Stimulated activated CD4-positive, alpha-beta T cell treated with anti-CD3 and anti-CD28 coated beads, Interleukin-1b, Interleukin-23, amount 100 ng/mL, for 24 hours (primary cell): ENCODE measurements at regions not wholly inside any gene's neighbourhood (a gene's known extent, or its start where the extent isn't known, plus 50 kb on each side); places are given as distances from the start of the nearest gene placed in this dataset.
"Not testable (repeated sequence)": the region's sequence is repeated elsewhere in the genome, so short reads cannot be mapped to it uniquely, and the experiment has no call there.

Experiments used
- DNase-seq, 4 experiments: peaks; one replicate each; pipeline ENCODE4 v3.0.0-alpha.2; 2020; ENCODE audit warnings: low read depth in 4 of 4, low spot score in 1 of 4

GRCh38 chr12:46522071-46522470, 149.5 kb upstream of the SLC38A2 start:
- no peak for DNase-seq

- DNase-seq, result no peak
Measured at GRCh38 chr12:46521145-46521544, 148.6 kb upstream of the SLC38A2 start.

GRCh38 chr12:46519407-46519806, 146.8 kb upstream of the SLC38A2 start:
- DNase-seq, result no peak

DNA sequence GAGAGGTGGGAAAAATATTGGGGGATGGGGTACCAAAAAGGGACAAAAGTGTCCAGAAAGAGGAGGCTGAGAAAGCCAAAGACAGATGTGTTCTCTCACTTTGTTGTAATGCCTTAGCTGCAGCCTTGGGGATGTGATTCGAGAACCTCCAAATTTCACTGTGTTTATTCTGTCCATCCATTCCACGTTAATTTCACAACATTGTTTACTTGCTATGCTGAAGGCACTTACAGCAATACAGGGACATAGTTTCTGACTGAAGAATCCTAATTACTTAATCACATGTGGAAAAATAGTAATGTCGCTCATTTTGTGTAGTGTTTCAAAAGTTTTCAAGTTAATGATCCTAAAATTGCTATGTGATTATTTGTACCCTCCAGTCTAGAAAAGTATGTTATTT, 146.2 kb upstream of the SLC38A2 start:
- DNase-seq, result no peak

- no peak for DNase-seq
Measured at GRCh38 chr12:46518169-46518568, 145.6 kb upstream of the SLC38A2 start.

DNA sequence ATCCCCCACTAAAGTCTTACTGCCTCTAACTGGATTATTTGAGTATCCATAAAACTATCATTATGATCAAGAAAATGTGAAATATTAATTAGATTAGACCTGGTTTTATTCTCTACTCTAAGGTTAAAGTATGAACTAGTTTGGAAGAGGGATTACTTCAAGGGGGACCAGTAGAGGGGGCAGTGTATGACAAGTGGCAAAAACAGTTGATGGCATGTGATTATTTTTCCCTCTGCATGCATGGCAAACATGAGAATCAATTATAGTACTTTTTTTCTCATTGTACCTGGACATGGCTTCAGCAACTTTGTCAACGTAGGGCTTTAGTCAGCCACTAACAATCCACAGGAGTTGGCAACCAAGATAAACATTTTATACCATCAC, 145.0 kb upstream of the SLC38A2 start:
- DNase-seq, result no peak

DNA sequence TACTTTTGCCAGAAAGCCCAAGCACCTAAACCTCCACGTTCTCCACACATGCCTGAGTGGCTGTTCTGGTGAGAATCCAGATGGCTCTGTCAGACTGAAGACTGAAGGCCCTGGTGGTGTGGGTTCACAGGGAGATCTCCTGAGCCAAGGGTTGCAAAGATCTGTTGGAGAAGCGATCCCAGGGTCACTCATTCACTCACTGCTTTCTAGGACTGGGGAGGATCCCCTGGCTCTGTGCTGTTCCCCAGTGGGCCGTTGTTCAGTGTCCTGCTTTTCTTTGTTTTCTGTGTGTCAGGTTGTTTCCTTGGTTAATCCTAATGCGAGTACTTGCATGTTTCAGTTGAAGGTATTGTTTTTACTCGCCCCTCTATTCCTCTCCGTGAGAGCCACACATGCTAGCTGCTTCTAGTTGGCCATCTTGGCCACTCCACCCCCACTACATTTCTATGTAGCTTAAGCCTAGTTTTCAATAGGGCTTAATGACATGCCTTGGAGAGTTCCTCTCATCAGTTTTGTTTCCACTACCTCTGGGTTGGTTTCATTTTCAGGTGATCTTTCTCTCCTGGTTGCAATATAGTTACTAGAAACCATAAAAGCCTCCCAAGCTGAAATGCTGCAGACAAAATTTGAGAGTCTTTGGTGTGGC, 144.5 kb upstream of the SLC38A2 start:
- no peak for DNase-seq

DNA sequence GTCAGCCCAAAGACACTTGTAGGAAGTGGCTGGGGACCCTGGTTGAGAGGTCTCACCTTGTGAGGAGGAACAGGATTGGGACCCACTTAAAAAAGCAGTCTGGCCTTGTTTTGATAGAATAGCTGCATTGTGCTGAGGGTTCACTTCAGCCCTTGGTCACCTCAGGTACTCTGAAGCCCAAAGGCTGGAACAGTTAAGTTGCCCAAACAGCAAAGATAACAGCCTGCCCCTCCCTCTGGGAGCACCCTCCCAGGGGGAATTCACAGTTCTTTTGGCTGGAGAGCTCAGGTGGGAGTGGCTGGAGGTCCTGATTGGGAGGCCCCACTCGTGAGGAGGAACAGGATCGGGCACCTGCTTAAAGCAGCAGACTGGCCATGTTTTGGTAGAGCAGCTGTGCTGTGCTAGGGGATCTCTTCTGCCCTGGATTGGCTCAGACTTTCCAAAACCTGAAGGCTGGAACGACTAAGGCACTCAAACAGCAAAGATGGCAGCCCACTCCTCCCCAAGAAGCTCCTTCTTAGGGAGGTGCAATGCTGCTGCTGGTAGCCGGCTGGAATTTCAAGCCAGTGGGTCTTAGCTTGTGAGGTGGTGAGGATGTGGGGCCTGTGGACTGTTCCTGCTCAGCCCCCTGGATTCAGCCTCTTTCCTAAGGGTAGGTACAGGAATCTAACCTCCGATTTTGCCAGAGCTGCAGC, 143.8 kb upstream of the SLC38A2 start:
- no peak for DNase-seq

DNA sequence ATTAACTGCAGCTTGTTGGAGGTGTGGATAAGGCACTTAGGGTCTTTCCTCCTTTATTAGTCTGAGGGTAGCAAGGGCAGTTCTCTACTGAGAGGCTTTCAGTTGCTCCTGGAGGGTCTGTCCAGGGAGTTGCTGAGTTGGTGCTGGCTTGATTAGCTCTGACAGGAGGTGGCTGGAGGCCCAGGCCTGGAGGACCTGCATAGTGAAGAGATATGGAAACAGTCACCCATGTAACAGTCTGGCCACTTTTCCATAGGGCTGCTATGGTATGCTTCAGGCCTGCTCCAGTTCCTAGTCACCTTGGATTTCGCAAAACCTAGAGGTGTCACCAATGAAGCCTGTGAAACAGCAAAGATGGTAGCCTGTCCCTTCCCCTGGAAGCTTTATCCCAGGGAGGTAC, 143.3 kb upstream of the SLC38A2 start:
- DNase-seq, result no peak

DNA sequence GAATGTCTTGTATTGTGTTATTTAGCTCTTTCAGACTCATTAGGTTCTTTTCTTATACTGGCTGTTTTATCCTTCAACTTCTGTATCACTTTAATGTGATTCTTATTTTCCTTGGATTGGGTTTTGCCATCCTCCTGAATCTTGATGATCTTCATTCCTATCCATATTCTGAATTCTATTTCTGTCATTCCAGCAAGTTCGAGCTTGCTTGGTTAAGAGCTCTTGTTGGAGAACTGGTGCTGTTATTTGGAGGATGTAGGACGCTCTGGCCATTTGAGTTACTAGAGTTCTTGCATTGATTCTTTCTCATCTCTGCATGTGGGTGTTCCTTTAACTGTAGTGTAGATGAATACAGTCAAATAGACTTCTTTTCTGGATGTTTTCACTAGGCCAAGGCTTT, 142.3 kb upstream of the SLC38A2 start:
- no peak for DNase-seq

- not testable (repeated sequence) for DNase-seq
Measured at GRCh38 chr12:46510257-46510656, 137.7 kb upstream of the SLC38A2 start.

DNA sequence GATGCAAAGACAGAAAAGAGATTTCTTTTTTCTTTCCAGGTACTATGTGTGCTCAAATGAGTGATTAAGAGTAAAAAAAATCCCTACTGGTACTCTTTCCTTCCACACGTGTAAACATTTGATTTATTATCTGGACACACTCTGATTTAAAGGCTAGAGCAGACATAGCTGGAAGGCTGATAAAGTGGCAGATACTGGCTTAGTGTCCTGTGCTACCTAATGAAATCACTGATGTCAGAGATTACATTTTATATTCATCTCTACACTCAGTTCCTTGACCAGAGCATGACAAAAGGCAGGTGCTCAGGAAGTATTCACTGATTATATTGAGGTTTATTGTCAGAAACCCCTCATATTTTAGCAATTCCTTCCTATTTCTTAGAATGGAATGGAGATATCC, 136.6 kb upstream of the SLC38A2 start:
- DNase-seq, result no peak

GRCh38 chr12:46508651-46509050, 136.1 kb upstream of the SLC38A2 start:
- no peak for DNase-seq

DNA sequence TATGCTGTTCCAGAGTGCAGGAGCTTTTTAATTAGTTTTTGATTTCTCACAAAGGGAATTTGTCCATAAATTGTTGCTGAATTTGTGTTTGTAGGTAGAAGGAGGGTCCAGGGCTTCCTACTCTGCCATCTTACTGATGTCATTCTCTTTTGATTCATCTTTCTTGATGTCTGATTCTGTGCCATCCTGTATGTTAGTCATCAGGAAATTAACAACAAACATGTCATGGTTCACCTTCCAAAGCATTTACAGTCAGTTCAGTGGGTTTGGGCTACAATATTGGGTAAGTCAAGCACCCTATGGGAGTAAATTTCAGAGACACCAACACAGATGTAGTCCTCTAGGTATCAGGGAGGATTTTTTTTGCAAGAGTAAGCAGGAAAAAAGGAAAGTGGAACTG, 135.2 kb upstream of the SLC38A2 start:
- no peak for DNase-seq

DNA sequence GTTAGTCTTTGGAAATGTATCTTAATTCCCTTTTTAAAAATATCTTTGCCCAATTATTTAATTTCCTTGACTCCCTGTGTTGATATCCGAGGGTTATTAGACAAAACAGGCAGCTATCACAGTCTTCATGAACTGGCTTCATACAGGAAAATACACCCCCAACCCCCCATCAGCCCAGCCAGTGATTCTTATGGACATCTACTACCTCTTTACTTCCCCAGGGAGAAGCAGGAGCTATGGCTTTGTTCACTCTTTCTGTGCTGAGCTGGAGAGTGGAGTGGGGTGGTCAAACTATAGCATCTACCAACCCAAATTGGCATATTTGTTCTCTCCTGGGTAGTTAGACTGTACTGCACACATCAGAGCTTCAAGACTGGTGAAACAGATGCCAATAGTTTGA, 134.4 kb upstream of the SLC38A2 start:
- no peak for DNase-seq

- DNase-seq, result no peak
Measured at GRCh38 chr12:46506198-46506597, 133.6 kb upstream of the SLC38A2 start.

GRCh38 chr12:46504494-46504893, 131.9 kb upstream of the SLC38A2 start:
- DNase-seq, result no peak

- DNase-seq, result no peak
Measured at GRCh38 chr12:46503637-46504175, 131.1 kb upstream of the SLC38A2 start.

- no peak for DNase-seq
Measured at GRCh38 chr12:46500673-46501072, 128.1 kb upstream of the SLC38A2 start.

DNA sequence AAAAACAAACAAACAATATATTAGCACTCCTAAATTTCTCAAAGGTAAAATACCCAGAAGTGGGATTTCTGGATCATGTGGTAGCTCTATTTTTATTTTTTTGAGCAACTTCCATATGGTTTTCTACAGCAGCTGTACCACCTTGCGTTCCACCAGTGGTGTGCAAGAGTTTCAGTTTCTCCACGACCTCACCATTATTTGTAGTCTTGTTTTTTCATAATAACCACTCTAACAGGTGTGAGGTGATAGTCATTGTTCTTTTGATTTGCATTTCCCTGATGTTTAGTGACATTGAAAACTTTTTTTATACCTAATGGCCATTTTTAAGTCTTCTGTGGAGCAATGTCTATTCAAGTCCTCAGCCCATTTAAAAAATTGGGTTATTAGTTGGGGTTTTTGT, 127.3 kb upstream of the SLC38A2 start:
- no peak for DNase-seq

- DNase-seq, result no peak
Measured at GRCh38 chr12:46499226-46499625, 126.7 kb upstream of the SLC38A2 start.

GRCh38 chr12:46497739-46498138, 125.2 kb upstream of the SLC38A2 start:
- no peak for DNase-seq

- no peak for DNase-seq
Measured at GRCh38 chr12:46494424-46494823, 121.9 kb upstream of the SLC38A2 start.
